Body of pancreas (tissue), 4 donors: ENCODE measurements at regions not wholly inside any gene's neighbourhood (a gene's known extent, or its start where the extent isn't known, plus 50 kb on each side); places are given as distances from the start of the nearest gene placed in this dataset.
"Not testable (repeated sequence)": the region's sequence is repeated elsewhere in the genome, so short reads cannot be mapped to it uniquely, and the experiment has no call there.

Experiments
- POLR2A ChIP-seq, 3 donors: fragments of 450-650 bp; IDR thresholded peaks; one replicate each; pipeline ENCODE4 v1.6.1; 2016; ENCODE audit warnings: antibody characterized with exemption in 3 of 3, mild to moderate bottlenecking in 2 of 3
- TF ChIP-seq, protein P1 (sequence below), 7 experiments: fragments of 450-650 bp in 4 of 7; fragments of 200-600 bp in 3 of 7; sonication (generic) in 3 of 7; IDR thresholded peaks; one replicate each; pipeline ENCODE4 v1.5.1; 2016 to 2019; ENCODE audit warnings: antibody characterized with exemption in 7 of 7

DNA sequence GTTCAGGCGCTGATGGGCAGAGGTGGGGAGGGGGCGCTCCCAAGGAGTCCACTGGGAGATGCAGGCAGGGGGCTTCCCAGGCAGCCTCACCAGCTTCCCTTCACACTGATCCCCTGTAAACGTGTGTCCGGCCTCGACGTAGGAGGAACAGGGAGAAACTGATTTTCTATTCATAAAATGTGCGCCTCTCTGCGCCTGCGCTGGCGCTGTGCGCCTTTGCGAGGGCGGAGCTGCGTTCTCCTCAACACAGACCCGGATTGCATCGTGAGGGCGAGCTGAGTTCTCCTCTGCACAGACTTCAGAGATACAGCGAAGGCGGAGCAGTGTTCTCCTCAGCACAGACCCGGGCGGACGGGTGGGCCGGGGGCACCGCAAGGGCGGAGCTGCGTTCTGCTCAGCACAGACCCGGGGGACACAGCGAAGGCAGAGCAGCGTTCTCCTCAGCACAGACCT, 259.1 kb downstream of the GOLGA6L6 start:
- TF ChIP-seq, protein P1, sequence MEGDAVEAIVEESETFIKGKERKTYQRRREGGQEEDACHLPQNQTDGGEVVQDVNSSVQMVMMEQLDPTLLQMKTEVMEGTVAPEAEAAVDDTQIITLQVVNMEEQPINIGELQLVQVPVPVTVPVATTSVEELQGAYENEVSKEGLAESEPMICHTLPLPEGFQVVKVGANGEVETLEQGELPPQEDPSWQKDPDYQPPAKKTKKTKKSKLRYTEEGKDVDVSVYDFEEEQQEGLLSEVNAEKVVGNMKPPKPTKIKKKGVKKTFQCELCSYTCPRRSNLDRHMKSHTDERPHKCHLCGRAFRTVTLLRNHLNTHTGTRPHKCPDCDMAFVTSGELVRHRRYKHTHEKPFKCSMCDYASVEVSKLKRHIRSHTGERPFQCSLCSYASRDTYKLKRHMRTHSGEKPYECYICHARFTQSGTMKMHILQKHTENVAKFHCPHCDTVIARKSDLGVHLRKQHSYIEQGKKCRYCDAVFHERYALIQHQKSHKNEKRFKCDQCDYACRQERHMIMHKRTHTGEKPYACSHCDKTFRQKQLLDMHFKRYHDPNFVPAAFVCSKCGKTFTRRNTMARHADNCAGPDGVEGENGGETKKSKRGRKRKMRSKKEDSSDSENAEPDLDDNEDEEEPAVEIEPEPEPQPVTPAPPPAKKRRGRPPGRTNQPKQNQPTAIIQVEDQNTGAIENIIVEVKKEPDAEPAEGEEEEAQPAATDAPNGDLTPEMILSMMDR (IDR thresholded peaks at IDR 0.05), result not testable (repeated sequence)
- TF ChIP-seq POLR2A (IDR thresholded peaks at IDR 0.05), result not testable (repeated sequence)
